Stimulated activated CD4-positive, alpha-beta T cell treated with anti-CD3 and anti-CD28 coated beads, TNF-alpha, amount 100 ng/mL, for 48 hours (primary cell): ENCODE measurements at regions not wholly inside any gene's neighbourhood (a gene's known extent, or its start where the extent isn't known, plus 50 kb on each side); places are given as distances from the start of the nearest gene placed in this dataset.
"Not testable (repeated sequence)": the region's sequence is repeated elsewhere in the genome, so short reads cannot be mapped to it uniquely, and the experiment has no call there.

Experiments used
- DNase-seq, 3 donors: peaks; one replicate each; pipeline ENCODE4 v3.0.0-alpha.2; 2020; ENCODE audit warnings: low read depth in 3 of 3

DNA sequence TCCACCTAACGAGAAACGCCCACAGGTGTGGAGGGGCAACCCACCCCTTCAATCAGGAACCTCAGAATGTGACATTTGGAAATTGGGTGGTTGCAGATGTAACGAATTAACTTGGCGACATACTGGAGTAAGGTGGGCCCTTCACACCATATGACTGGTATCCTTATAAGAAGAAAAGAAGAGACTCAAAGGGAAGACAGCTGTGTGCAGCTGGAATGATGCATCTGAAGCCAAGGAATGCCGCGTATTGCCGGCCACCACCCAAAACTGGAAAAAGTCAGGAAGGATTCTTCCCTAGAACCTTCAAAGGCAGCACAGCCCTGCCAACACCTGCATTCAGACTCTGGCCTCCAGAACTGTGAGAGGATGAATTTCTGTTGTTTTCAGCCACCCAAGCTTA is 270.0 kb upstream of the FRG2C start:
- DNase-seq: not testable (repeated sequence)

DNA sequence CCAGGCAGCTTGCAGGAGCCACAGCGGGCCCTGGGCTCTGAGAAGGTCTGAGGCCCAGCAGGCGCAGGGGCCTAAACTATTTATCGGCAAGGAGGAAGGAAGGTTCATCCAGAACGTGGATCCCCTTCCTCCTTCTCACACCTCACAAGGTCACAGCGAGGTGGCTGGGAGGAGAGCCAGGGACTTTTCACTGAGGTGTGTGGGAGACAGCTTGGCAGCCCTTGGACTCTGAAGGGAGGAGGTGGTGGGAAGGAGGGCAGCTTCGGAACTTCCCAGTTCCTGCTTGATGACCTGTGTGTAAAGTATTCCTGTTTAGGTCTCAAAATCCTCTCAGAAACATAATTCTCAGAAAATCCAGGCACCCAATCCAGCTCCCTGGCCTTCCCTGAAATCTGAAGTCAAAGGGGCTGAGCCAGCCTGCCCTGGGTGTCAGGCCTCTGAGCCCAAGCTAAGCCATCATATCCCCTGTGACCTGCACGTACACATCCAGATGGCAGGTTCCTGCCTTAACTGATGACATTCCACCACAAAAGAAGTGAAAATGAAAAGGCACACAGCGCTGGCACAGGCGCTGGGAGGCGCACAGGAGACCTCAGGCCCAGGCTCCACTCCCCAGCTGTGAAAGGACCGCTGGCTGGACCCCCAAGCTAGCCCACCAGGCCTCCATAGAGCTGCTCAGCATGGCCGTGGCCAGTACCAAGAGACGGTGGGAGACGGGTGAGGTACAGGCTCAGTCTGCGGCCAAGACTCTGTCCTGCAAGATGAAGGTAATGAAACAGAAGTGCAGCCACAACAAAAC is 269.4 kb upstream of the FRG2C start:
- not testable (repeated sequence) for DNase-seq

DNA sequence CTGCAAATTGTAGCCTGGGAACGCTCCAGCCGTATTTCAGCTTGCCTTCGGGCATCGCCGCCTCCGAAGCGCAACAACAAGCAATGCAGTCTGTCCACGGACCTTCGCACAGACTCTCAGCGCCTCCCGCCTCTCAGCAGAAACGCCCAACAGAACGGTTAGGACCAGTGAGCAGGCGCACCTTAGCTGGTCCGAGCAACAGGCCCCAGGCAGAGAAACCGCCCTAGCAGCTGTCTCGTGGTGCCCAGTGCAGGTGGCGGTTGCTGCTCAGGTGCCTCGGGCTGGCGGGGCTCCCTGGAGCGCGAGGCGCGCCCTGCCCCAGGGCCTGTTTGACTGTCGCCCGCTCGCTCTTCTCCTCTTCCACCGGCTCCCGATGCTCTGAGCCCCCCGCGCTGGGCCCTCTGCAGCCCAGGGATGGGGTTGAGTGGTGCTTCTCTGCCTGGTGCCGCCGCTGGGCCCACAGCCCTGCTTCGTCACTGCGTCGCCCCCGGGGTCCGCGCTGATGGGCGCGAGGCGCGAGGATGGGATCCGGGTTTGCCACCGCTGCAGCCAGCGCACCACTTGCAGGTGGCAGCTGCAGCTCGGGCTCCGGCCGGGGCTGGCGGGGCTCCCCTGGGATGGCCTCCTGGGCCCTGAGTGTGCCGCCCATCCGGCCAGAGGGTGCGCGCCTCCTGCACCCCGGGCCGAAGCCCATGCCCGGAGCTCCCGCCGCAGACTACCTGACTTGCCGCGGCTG is 268.4 kb upstream of the FRG2C start:
- DNase-seq: no peak

DNA sequence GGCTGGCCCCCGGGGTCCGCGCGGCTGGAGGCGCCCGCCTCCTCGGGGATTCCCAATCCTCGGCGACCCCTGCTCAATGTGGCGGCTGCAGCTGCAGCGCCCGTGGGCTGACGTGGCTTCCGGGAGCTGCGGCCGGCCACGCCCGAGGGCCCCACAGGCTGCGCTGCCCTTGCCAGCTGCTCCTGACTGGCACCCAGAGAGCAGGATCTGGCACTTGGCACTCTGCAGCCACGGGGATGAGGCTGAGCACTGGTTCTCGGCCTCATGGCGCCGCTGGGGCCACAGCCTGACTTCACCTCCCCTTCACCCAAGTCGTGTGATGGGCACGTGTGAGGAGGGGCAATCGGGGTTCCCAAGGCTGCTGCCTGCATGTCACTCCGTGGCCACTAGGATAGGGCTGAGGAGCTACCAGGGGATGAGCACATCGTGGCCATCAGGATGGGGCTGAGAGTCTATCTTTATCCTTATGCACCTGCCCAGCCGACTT is 267.8 kb upstream of the FRG2C start:
- no peak for DNase-seq

DNA sequence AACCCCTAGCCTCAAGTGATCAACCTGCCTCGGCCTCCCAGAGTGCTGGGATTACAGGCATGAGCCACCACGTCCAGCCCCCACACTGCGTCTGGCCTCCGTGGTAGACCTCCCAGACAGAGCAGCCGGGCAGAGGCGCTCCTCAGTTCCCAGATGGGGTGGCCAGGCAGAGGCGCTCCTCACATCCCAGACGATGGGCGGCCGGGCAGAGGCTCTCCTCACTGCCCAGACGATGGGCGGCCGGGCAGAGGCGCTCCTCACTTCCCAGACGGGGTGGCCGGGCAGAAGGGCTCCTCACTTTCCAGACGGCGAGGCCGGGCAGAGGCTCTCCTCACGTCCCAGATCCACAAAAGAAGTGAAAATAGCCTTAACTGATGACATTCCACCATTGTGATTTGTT is 266.6 kb upstream of the FRG2C start:
- DNase-seq: not testable (repeated sequence)

DNA sequence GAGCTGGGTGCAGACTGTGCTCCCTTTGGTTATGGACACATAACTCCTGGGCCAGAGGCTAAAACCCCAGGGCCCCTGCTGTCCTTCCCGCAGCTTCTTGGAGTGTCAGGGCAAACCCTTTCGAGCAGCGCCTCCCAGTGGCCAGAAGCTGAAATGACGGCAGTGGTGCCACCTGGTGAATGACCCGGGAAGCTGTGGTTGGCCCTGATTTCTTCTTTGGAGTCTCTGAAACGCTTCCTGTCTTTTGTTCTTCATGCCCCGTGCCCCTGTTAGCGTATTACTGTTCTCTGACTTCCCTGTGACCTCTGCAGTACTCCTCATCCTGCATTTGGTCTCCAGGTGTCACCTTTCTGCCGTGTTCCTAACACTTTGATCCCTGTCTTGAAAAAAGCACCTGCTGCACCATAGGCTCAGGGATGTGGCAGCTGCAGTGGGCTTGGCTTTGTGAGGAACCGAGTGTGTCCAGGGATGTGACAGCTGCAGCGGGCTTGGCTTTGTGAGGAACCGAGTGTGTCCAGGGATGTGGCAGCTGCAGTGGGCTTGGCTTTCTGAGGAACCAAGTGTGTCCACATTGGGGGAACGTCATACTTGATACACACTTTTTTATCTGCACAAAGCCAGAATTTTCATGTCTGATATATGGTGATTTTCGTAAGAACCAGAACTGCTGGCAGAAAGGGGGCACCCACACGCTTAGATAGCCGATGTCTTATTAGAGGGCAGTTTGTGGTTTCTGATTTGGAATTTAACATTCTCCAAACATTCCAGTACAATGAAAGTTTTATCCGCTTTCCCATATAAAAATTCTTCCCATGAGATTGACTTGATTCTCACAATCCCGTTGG is 241.8 kb upstream of the FRG2C start:
- peak in 1 of 3 donors; percentile 16 for DNase-seq

DNA sequence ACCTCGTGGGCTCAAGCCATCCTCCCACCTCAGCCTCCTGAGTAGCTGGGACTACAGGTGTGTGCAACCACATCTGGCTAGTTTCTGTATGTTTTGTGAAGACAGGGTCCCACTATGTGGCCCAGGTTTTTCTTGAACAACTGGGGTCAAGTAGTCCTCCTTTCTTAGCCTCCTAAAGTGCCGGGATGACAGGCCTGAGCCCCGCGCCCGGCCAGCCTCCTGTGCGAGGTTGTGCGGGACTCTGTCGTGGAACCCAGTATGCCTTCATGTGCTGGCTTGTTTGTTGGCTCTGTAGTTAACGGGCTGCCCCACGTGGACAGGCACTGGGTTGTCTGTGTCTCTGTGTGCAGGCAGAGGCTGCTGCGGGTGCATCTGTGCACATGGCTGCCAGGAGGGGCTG is 238.7 kb upstream of the FRG2C start:
- DNase-seq: not testable (repeated sequence)

DNA sequence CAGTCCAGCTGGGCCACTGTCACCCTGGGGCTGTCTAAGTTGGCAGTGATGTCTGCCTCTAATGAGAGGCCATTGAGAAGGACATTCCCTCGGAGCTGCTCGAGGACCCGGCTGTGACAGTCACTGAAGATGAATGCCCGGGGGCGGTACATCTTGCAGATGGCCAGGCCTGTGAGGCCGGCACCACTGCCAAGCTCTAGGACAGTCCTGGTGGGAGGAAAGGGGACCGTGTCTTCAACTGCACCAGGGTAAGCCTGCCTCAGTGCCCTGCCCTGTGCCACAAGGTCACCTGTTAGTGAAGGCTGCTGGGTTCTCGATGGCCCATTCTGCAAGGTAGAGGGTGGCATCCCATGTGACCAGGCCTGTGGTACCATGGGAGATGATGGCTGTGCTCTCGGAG is 236.6 kb upstream of the FRG2C start:
- DNase-seq: not testable (repeated sequence)

DNA sequence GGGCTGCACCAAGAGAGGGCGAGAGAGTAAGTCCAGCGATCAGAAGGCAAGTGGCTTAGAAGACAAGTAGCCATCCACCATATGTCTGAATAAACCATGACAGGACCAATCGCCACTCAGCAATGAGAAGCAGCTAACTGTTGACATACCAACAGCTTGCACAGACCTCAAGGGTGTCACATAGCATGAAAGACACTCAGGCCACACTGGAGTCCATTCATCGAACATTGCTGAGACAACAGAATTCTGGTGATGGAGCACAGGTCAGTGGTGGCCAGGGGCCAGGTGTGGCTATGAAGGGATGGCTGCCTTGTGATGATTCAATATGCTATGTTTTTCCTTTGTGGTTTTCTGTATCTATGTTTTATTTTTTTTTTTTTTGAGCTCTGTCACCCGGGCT is 236.2 kb upstream of the FRG2C start:
- not testable (repeated sequence) for DNase-seq

DNA sequence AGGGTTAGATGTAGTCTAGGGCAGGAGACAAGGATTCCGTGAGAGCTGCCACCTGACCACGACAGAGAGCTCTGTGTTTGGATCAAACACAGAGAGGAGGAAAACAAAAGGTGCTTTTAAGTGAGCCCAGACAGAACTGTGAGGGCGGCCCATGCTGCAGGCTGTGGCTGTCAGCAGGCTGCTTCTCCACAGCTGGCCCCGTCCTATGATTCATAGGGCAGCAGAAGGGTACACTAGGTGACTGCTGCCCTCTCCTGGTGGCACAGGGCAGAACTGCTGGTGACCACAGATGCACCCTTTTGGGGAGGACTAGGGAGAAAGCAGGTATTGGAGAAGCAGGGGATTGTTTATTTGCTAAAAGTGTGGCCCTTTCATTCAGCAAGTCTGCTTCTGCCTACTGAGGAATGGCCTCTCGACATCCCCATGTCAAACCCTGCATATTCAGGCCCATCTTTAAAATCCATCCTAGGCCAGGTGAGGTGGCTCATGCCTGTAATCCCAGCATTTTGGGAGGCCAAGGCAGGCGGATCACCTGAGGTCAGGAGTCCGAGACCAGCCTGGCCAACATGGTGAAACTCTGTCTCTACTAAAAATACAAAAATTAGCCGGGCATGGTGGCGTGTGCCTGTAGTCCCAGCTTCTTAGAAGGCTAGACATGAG is 234.4 kb upstream of the FRG2C start:
- DNase-seq: peak; percentile 48 to 62 (median 61)

DNA sequence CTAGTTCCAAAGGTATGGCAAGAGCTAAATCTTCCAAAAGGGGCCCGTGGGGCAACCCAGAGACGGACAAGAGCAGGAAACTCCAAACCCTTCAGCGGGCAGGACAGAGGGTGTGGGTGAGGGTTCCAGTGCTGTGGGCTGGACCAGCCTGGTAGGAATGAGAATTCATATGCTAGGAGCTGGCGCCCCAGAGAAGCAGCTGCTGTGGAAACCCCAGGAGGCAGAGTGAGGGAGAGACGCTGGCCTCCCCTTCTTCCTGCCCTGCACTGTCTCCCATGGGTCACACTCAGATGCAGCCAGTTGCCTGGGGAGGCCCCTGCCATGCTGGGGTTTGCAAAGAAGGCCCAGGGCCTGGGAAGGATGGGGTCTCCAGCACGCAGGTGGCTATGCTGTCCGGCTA is 233.7 kb upstream of the FRG2C start:
- DNase-seq: not testable (repeated sequence)

DNA sequence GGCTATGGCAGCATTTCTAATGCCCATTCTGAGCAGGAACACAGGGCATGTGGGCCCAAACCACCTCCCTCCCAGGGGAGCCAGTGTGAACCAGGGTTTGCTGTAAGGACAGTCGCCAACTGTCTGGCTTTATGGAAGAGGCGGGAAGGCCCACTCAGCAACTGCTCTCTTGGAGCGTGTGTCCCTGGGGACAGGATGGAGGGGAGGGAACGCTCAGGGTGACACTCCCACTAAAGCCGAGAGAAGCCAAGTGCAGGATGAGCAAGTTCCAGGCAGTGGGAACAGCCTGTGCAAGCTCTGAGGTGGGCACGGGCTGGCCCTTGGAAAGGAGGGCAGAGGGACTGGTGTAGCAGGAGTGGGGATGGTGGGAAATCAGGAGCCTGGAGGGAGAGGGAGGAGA is 233.0 kb upstream of the FRG2C start:
- not testable (repeated sequence) for DNase-seq

DNA sequence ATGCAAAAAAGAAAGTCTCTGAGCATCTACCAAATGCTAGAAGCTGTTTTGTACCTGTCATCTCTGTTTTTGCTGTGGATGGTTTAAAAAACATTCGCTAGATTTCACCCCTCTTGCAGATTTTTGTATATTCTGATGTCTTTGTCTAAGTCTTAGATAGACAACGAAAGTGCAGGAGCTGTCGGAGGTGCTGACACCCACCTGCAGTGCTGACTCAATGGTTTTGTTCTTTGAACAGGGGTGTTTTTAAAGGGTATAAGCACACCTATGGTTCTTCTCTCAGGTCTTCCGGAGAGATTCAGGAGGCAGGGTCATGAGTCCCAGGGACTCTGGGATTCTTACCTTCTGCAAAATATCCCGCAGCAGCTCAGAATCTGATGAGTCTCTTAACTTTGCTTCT is 231.7 kb upstream of the FRG2C start:
- not testable (repeated sequence) for DNase-seq

DNA sequence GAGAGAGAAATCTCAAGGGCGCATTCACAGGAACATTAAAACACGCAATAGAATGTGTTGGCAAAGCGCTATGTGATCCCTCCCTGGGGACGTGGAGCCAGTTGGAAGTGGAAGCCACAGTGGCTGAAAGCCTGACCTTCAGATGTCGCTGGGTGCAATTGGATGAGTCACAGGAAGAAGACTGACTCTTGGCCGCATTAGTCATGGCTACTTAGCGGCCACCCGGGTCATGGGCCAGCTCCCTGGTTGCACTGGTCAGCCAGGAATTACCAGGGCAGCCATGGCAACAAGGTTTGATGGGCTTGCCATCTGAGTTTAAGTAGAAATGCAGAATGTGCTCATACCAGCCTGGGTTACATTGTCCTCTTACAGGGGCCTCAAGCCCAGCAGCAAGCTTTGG is 231.2 kb upstream of the FRG2C start:
- DNase-seq: not testable (repeated sequence)

DNA sequence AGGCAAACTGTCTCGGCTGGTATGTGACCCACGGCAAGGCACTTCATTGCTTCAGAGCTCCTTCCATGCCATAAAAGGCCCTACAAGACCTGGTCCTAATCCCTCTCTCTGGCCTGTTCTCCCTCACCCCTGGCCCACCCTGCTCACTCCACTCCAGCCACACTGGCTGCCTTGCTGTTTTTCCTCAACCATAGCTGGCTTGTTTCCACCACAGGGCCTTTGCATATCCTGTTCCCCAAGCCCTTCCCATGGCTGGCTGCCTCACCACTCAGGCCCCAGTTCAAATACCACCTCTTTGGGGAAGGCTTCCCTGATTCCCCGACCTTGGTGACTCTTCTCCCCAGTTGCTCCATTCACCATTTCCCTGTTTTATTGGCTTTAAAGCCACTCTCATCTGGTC is 230.8 kb upstream of the FRG2C start:
- not testable (repeated sequence) for DNase-seq

DNA sequence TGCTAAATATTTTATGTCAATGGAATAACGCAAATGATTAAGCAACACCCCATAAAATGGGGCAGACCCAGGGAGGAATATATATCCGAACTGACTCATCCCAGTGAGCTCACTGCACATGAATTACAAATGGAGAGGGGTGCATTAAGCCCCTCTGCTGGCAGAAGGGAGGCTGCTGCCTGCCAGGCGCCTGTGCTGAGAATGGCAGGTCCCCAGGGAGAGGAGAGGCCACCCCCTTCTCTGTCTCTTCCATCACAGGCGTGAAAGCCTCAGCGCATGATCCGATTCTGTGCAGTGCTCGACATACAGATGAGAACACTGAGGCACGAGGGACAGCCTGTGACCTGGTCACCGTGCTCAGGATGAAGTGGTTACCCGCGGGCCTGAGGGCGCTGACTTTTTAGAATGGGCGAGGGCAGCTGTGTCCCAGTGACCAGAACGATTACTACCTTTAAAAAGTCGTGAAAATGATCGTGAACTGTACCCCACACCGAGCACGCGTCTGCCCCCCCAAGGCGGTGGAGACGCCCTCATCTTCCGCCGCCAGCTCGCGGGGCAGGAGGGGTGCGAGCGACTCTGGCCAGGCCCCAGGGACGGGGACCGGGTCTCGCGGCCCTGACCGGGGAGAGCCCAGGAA is 229.7 kb upstream of the FRG2C start:
- peak in 1 of 3 donors; percentile 2 for DNase-seq

DNA sequence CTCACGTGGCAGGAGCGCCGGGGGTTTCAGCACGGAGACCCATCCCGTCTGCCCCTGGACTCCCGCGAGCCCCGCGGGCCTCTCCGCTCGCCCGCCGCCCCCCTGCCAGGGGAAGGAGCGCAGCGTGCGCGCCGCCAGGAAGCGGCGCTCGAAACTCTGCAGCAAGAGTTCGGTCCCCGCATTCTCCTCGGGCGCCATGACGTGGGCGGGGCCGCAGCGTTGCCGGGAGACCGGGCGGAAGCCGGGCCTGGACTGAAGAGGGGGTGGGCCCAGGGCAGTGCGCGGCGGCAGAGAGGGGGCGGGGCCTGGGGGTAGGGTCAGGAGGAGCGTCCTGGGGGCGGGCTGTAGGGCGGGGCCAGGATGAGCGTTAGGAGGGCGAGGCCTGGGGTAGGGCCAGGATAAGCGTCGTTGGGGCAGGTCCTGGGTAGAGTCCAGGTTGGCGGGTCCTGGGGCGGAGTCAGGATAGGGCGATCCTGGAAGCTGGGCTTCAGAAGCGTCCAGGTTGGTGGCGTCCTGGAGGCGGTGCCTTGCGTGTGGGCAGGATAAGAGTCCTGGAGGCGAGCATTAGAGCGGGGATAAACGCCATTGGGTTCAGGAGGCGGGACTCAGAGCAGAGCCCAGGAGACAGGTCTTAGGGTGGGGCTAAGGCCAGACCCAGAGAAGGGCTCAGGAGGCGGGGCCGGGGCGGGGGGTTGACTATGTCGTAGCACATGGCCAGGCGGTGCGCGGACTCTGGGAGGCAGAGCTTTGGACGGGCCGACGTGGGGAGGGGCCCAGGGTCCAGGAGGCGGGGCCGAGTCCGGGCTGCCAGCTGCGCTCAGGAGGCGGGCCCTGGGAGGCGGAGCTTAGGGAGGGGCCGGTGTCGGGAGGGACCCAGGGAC is 229.0 kb upstream of the FRG2C start:
- peak; percentile 96 to 99 (median 96) for DNase-seq

DNA sequence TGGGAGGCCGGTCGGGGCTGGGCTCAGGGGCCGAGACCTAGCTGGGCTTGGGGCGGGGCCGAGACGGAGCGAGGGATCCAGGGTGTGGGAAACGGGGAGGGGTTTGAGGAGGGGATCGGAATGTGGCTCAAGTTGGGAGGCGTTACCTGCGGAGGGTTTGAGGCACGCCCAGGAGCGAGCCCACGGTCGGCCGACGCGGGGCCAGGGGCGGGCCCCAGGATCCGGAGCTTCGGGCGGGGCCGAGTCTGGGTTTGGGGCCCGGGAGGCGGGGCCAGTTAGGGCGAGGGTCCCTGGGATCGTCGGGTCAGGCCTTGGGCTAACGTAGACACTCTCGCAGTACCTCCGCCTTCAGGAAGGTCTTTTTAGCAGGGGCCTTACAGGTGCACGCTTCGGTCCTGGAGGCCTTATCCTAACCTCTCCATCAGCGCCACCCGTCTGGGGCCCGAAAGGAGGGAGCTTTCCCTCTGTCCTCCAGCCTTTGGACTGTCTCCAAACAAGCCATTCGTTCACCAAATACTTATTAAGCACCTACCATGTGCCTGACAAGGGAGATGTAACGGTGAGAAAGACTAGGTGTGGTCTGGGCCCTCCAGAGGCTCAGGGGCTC is 228.2 kb upstream of the FRG2C start:
- DNase-seq: not testable (repeated sequence)

DNA sequence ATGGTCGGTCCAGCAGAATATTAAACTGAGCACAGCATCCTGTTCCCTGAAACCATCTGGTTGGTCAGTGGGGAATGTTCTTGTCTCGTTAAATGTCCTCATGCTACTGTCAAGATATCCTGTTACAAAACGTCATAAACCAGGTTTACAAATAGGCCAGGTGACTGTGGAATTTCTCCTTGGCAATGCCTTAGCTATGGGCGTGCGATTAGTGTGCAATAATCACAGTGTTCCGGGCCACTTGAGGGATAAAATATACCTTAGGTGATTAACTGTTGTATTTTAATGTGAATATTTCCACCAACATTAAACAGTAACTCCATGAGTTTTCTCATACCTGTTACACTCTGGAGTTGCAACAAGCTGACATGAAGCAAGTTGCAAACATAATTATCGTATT is 223.1 kb upstream of the FRG2C start:
- not testable (repeated sequence) for DNase-seq
